ENCODE measurements at regions not wholly inside any gene's neighbourhood (a gene's known extent, or its start where the extent isn't known, plus 50 kb on each side); places are given as distances from the start of the nearest gene placed in this dataset.
A peak's percentile ranks its signal among the peaks of the same experiment; 100 is the strongest.

- peak; percentile 4 for DNase-seq
These were observed 225.5 kb upstream of the POU2AF2 start for GRCh38 chr11:111019871-111020670.

DNA sequence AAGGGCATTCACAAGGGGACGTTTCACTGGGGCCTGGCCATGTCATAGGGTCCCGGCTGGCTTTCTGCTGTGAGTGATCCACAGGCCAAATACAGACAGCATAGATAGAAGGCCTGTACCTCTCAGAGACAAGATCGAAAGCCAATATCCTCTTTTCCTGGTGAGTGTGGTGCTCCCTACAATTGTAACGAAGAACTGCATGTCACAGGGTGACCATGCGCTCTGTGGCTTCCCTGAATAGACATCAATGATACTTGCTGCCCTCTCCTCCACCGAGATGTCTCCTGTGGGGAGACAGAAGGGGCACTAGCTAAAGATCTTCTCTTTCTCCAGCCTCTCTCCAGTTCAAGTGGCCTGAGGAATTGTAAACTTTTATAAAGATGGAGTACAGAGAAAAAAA lies 226.1 kb upstream of the POU2AF2 start:
- DNase-seq: no peak

DNA sequence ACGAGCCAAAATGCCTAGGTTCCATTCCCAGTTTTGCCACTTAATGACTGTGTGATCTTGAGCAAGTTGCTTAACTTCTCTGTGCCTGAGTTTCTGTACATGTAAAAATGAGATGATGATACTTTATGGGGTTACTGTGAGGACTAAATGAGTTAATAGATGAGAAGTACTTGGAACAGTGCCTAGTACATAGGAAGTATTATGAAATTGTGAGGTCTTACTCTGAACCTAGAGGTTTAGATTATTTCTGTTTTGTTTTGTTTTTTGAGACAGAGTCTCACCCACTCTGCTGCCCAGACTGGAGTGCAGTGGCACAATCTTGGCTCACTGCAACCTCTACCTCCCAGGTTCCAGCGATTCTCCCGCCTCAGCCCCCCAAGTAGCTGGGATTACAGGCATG lies 227.0 kb upstream of the POU2AF2 start:
- peak; percentile 18 for DNase-seq

GRCh38 chr11:111012491-111012890 lies 233.0 kb upstream of the POU2AF2 start:
- DNase-seq: no peak

DNA sequence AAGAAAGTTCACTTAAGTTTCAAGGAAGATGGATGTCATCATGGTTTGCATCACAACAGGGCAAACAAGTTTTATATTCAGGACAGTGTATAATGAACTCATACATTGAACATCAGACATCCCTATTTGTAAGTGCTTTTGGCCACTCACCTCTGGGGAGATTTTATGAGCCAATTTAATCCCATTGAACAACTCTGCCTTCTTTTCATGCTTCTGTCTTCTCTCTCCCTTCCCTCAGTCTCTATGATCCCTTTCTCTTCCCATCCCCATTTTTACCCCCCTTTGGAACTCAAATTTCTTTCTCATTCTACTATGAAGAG lies 234.3 kb upstream of the POU2AF2 start:
- DNase-seq: no peak

DNA sequence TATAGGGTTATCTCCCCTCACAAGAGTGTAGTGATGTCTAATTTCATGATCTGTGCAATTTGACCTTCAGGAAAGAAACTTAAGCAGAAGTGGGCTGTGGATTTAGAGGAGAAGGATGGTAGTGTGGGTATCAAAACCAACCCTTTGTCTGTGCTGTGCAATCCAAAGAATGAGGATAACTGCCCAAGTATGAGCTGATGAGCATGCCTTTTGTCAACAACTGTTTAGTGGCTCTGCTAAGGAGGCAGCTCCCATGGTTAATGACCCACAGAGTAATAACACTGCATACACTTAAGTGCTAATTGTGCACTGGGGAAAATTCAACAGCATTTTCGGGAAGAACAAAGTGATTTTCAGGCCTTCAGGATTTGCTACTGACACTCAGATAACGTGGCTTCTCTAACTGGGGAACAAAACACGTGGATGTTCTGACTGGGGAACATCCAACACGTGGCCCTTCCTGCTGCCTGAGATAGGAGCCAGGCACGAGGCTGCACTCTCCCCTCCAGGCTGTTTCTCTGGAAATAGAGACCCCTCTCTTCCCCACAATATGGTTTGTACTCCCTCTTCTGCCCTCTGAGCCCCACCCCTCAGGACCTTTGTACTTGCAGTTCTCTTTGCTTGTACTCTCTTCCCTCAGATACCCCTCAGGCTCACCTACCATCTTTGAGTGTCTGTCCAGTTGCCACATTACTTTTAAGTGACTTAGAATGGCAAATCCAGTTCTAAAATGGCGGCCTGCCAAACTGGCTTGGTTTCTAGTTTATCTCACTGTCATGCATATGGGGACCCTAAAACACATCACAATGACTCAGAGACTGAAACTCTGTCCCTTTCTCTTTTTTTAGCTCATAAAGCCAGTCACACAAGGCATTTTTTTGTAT lies 234.9 kb upstream of the POU2AF2 start:
- no peak for DNase-seq

DNA sequence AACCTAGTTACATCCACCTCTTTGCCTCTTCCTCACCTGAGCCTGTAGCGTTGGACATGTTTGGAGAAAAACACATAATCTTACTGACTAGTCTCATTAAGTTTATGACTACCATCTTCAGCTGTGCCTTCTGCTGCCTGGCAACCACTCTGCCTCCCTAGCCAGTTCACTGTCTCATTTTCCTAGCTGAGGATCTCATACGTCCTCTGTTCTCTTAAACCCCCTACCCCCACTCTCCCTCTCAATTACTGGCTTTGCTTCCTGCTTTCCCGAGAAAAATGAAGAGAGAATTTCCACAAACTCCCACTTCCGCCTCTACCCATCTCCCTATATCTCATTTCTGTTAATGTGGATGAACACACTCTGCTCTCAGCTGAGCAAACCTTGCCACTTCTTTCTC lies 239.3 kb upstream of the POU2AF2 start:
- DNase-seq: no peak

- peak; percentile 88 for DNase-seq
These were observed 243.4 kb upstream of the POU2AF2 start for GRCh38 chr11:111001986-111002611.

DNA sequence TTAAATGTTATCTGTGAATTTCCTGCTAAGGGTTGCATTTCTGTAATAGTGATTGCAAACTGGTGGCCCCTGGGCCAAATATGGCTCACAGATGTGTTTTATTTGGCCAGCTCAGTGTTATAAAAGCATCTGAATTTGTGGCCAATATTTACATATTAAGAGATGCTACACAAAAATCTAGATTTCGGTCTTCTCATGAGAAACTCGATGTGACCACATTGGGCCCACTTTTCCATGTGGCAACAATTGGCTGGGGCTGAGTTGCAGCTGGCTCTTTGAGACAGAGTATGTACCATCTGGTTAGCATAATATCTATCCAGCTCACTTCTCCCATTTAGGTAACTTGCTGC lies 244.5 kb upstream of the POU2AF2 start:
- DNase-seq: peak; percentile 46

- DNase-seq: peak; percentile 57
These were observed 245.0 kb upstream of the POU2AF2 start for GRCh38 chr11:111000400-111001080.

DNA sequence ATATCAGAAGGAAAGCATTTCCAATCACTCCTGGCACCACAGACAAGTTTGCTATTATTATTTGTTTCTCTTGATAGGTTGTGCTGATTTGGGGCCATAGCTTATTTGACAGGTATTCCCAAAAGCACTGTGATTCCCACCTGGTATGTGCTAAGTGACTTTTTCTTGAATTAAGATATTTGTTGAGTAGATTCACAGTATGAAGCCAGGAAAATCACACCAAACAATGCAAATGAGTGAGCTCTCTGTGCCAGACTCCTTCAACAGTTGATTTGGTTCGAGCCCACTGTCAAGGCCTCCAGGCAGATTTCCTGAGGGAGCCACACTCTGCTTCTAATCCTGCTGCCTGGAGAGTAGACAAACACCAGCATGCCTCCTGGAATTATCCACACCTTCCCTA lies 253.0 kb upstream of the POU2AF2 start:
- no peak for DNase-seq

- DNase-seq: peak; percentile 70
These were observed 253.7 kb upstream of the POU2AF2 start for GRCh38 chr11:110991661-110992355.

- no peak for DNase-seq
These were observed 255.2 kb upstream of the POU2AF2 start for GRCh38 chr11:110990311-110990710.

DNA sequence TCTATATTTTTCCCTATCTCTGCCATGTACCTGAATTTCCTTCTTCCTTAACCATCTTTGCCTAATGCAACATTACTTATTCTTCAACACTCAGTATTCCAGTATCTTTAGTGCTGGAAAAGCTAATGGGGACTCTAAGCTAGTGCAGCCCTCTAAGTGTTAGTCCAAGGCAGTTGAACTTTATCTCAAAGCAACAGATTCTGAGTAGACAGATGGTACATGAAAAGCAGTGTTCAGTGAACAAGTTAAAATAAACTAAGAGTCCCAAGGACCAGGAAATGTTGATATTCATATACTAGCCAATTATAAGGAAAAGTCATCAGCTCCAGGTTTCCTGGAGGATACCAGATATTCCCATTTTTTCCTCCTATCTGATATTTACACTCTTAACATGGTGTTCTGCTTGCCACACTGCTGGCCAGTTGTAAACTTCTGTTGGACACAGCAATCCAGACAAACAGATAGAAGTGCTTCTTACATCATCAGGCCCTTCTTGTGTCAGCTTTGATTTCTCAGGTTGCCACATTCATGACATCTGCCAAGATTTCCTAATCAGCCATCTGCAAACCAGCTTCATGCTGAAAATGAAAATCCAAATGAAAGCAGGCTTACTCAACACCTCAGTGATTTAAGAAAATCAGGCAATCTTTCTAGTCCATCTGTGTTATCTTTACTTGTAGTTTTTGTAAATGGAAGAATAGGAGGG lies 255.9 kb upstream of the POU2AF2 start:
- peak; percentile 62 for DNase-seq

- DNase-seq: peak; percentile 55
These were observed 256.9 kb upstream of the POU2AF2 start for GRCh38 chr11:110988671-110989070.

GRCh38 chr11:110986016-110986415 lies 259.5 kb upstream of the POU2AF2 start:
- DNase-seq: no peak

- no peak for DNase-seq
These were observed 260.0 kb upstream of the POU2AF2 start for GRCh38 chr11:110985547-110985946.

DNA sequence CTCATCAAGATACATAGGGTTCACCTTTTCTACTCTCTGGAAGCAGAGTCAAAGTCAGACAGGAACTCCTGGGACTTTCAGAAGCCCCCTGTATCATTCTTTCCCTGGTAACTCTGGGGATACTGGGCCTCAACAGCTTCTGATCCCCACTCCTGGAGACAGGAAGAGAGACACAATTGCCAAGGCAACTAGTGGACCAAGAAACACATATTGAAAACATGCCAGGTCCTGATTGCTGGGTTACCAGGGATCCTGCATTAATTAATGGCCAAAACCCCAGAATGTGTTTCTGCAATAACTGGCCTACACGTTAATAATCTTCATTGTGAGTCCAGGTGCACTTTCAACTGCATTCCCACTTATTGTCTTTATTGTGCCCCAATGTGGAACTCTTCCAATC lies 260.8 kb upstream of the POU2AF2 start:
- DNase-seq: no peak

GRCh38 chr11:110984147-110984546 lies 261.4 kb upstream of the POU2AF2 start:
- DNase-seq: peak; percentile 69

- DNase-seq: no peak
These were observed 263.3 kb upstream of the POU2AF2 start for GRCh38 chr11:110982214-110982613.

DNA sequence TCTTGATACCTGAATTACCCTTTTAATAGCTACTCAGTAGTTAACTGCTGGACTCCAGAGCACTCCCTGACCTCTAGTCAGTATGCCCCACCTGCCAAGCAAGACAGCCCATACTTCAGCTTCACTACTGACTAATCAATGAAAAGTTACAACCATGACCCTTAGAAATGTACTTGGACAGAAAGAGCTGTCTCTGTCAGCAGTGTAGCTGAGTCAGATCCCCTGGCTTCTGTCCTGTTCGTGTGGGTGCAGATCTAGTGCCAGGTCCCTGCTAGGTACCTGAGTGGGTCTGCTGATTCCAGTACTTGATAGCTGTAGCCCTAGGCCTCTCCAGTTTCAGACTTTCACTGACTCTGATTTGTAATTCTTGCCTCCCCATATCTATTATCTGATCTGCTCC lies 265.8 kb upstream of the POU2AF2 start:
- DNase-seq: no peak

- no peak for DNase-seq
These were observed 265.4 kb upstream of the ARHGAP20 start for GRCh38 chr11:110977661-110978060.

Data from fibroblast of skin of right quadriceps (primary cell).